Activated naive CD4-positive, alpha-beta T cell treated with anti-CD3 and anti-CD28 coated beads, Interleukin-2, amount 50 U/mL, for 16 hours (primary cell): ENCODE measurements at regions not wholly inside any gene's neighbourhood (a gene's known extent, or its start where the extent isn't known, plus 50 kb on each side); places are given as distances from the start of the nearest gene placed in this dataset.
"Not testable (repeated sequence)": the region's sequence is repeated elsewhere in the genome, so short reads cannot be mapped to it uniquely, and the experiment has no call there.

Source experiments
- DNase-seq: peaks from one replicate; pipeline ENCODE4 v3.0.0-alpha.2; 2020

DNA sequence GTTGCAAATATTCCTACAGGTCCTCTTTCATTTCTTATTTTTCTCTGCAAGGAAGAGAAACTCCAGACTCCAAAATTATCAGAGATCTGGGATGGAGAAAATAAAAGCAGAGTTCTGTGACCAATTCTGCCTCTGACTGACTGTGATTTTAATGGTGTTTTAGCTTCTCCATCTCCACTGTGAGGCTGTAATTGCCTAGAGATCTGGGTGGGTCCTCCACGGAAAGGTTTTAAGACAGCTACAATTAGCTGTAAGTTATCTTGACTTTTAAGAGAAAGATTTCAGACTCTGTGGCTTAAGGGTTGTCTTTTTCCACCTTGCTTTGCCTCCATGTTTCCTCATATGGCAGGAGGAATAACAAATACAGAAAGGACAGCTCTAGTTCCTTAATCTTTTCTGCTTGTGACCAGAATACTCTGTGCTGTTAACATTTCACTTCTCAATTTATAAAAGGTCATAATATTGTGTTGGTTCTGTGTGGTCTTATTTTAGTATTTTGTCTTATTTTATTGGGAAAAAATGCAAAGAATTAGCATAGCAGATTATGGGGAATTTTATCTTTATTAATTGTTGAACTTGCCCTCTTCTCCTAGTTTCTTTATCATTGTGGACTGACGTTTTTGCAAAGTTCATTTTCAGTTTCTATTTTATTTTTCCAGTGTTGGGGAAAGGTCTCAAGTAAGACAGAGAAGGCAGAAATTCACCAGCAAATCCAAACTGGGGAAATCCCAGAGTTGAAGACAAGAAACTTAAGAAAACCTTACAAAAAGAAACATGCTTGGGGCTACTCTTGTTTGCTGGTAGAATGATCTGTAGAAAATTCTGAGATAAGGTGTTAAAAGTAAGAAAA lies 157.9 kb downstream of the RAP2B start:
- DNase-seq, result no peak

DNA sequence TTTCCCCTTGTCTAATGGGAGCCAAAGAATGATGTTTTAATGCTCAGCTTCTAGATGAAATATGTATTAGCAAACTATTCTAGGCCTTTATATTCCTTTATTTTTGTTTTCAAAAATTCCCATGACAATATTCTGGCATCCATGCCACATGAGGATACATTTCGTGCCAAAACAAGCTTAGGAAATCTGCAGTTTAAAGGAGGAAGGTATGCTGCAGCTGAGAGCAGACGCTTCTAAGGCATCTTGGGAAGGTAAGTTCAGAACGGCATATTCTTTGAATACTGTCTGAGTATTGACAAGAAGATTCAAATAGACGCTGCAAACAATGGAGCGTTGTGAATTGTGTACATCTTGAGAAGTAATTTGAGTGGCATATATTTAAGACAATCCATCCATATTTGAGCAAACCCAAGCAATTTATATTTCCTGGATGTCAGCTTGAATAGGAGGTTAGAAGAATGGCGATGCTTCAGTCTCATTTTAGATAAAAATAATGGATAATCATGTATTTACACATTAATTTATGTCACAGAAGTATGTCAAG lies 158.6 kb downstream of the RAP2B start:
- DNase-seq, result no peak

DNA sequence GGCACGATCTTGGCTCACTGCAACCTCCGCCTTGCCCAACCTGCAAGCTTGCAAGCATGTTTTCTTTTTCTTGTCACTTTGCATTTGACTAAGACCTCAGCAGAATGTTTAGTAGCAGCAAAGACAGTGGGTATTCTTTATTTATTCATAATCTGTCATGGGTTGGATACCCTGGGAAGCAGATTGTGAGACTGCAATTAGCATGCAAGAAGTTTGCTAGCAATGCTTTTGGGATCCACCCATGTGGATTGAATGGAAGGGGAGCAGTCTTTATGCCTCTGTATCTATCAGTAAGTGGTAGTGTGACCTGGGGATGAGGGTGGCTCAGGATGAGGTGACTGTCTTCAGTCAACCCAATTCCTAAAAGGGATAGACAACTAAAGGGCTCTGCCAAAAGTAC lies 166.7 kb downstream of the RAP2B start:
- no peak for DNase-seq

DNA sequence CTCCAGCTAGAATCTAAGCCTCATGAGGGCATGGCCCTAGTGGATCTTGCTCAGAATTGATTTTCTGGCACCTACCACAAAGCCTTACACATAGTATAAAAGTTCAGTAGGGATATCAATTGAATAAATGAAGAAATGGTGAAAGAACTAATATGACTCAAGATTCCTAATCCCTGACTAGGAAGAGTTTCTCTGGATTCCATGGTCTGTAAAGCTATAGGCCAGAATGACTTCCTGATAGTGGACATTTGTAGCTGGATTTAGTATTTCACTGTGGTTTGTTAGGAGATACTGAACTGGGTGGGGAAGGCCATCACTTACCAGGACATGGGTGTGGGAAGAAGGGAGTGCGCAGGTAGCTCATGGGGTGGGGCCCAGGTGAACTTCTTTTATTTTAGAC lies 168.9 kb downstream of the RAP2B start:
- DNase-seq, result no peak

DNA sequence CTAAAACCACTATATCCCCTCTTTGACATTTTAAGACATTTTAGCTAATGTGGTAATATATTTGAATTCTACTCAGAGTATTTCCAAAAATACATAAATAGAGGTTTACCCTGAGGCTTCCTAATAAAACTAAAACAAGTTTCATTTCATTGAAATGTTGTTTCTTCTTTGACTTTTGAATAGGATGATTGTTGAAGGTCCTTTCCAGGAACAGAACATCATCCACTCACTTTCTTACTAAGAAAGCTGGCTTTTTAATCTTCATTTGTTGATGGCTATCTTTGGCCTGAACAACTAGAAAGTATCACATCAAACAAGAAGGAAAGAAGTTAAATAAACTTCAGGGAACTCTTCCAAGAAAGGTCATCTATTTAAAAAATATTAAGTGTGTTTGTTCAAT lies 169.7 kb downstream of the RAP2B start:
- no peak for DNase-seq

DNA sequence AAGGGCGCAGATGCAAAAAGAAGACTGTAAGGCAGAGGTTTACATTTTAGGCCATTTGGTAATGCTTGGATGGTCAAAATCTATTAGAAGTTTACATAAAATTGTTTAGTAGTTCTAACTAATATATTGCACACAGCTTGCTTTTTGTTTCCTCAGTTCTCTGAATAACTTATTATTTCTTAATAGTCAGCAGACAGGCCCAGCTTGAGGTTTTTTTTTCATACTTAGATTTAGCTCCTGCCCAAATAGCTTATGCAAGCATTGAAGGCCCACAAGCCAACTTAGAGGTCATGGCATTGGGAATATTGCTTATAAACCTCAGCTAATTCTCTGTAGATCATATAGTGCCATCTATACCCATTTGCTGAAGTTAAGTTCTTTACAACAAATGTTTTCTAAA lies 172.5 kb downstream of the RAP2B start:
- no peak for DNase-seq

DNA sequence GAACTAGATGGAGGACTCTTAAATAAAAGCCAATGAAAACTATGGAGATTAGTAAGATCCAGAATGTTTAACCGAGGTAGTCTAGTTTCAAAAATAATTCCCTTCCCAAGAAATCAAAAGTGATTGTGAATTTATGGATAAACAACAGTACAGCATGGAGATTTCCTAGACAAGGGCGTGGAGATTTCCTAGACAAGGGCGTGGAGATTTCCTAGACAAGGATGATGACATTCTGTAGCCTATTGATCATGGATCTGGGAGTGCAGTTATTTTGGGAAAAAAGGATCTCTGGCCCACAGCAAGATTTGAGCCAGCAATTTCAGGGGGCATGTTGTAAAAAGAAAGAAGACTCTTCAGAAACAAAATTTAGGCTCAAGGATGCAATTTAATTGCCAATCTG lies 175.3 kb downstream of the RAP2B start:
- no peak for DNase-seq

DNA sequence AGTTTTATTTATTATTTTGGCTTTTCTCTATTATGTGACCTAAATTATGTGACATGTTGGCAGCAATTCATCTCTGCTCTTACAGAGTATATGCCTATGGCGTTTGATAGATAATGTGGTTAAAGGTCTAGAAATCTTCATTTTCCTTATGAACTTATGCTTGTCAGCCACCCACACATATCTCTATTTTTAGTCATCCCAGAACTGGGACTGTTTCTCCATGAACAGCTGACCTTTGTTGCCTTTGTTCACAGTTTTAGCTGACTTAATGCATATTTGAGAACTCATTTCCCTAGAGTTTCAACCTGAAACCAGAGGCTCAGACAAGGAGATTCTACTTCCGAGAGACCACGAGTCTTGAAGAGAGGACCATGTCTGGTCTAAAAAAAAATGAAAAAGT lies 176.5 kb downstream of the RAP2B start:
- no peak for DNase-seq

DNA sequence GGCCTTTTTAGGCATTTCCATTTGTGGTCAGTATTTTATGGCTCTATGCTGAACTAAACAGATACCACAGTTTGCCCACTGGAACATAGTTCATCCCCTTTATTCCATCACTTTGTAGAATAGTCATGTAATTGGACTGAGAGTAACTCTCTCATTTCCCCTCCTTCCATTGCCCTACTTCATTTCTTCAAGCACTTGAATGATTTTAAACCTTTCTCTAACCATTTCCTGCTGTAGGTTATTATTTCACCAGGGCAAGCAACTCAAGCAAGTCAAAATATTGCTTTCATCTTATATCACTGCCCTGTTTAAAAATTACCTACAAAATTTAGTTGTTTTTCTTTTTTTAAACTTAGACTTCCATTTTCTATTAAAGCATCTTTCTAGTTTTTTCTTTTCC lies 177.0 kb downstream of the RAP2B start:
- DNase-seq, result no peak

DNA sequence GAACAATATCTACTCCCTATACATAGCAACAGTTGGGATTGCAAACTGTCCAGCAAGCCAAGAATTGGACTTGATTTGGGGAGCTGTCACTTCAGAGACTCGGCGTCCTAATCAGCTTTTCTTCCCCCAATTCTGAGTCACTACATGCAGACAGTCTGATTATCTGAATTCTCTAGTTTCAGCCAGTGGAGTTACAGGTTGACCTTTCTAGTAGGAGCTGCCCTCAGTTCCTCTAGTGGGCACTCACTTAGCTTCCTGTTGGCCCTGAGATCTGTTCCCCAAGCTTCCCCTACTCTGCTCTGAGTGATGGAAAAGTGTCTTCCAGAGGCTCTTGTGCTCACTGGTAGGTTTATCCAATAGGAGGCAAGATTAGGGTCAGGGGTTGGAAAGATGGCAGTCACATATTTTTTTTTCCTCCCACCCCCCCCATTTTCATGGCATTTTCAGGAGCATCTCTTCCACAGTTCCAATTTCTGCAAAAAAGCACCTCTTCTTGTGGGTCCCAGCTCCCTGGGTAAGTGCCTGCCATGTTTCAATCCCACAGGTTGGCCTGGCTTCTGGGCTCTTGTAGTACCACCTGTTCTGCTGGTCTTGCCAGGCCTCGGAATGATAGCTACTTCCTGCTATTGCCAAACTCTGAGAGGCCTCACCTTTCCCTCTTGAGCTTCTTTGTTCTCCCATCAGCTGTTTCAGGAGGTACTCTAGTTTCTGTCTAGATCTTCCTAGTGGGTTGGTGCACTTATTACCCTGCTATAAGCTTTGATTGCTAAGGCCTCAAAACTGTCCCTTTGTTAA lies 182.2 kb downstream of the RAP2B start:
- no peak for DNase-seq

DNA sequence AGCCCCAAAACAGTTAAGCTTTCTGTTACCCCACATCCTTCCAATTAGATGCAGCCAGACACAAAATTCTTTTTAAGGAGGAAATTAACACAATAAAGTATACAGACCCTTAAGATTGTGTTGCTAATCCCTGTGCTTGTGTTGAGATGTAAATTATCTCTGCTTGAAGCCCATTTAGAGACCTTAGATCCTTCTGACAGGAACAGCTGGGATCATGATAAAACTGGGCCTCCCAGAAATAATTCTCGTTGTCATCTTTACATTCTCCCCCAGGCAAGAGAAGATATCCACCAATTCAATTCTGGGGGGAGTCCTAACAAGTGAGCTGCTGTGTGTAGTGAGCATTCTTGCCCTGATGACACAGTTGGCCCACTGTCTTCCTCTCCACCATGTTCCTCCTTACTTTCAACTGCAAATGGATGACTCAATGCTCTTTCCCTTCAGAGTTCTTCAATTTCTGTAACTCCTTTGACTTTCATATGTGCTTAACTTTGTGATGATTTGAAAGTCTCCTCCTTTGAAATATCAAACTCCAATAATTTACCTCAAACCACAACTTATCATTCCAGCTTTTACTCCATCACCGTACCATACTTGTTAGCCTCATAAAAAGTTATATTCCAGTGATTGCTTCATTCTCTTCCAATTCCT lies 186.6 kb downstream of the RAP2B start:
- DNase-seq, result no peak

DNA sequence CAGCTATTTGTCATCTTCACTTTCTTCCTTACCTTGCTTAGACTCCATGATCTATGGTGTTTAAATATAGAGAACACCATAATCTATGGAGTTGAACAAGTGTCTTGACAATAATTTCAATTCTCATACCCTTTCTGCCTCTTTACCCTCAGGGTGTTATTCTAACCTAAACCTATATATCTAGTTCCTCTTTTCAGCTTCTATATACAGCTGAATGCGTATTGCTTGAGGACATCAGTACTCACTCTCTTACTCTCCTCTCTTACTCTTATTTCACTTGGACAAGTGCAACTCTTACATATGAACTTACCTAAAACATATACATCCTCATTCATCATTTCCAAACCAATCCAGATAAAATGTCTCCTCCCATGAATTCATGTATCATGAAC lies 187.1 kb downstream of the RAP2B start:
- no peak for DNase-seq

DNA sequence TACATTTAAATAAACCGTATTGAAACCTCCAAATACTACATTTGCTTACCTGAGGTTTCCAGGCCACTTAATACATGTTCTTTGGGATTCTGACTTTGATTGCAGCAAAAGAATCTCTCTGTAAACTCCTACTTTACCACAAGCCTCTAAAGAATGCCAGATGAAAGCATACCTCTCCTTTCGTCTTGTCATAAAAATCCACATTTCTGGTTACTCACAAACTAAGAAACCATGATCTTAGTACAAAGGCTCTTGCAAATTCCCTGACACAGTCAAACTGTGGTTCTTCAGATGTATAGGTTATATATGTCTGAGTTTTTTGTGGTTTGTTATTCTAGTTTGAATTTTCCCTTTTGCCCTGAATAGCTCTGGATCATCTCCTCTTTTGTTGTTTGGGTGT lies 188.4 kb downstream of the RAP2B start:
- DNase-seq, result no peak

DNA sequence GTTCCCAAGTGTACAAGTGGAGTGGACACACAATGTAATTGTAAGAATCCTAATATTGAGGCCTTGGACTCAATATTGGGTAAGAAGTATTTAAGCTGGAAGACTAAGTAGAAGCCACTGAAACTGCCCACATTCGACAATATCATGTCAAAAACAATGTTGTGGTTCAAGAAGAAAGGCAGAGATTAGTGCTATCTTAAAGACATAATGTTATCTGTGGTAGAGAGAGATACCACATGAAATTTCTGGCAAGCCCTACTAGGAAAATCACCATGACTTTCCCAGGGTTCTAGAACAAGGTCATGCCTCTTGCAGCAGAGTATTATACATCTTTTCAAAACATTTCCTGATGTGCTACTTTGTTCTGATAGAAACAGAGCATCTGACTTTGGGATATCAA lies 192.6 kb downstream of the RAP2B start:
- DNase-seq, result no peak

DNA sequence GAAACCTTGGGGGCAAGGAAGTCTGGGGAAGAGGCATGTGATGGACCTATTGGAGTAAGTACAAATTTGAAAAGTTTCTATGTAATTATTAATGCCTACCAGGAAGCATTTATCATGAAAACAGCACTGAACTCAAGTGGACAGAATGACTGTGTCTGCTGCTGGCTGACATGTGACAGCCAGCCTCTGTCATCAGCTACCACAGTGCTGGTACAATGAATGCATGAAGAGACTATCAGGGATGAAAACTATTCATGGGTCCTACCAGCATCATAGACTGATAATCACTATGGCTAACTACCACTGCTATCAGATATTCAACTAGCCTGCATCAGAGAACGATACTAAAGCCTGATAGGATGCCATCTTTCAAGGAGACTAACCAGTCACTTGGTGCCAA lies 193.5 kb downstream of the RAP2B start:
- DNase-seq, result no peak

DNA sequence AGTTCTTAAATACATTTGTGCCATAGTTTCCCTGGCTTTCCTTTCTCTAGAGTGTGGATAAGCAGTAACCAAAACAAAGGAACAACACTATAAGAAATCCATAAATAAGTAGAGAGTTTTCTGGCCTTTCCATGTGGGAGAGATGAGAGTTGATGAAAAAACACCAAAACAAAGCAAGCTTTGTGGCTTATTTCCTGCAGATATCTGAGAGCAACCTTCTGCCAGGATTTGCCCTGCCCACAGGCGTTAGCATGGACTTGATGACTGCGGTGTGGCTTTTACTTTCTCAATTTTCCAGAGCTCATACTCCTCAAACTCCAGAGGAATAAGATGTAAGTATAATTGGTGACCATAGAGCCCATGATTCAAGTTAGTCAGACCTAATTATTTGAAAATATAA lies 194.9 kb downstream of the RAP2B start:
- no peak for DNase-seq

DNA sequence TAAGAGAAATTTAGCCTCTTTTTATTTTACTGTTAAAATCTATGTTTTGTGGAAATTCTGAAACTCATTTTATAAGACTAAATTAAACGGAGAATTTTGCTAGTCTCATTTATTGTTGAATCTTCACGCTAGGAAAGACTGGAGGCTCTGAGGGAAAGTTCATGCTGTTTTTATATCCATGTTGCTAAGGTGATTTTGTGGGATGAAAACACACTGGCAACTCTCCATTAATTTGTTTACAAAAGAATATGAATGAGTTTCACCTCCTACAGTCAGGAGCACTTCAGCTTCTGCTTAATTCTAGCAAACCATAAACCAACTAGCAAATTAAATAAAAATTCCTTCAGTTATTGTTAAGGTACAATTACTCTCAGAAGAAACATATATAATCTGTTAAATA lies 195.4 kb downstream of the RAP2B start:
- no peak for DNase-seq

DNA sequence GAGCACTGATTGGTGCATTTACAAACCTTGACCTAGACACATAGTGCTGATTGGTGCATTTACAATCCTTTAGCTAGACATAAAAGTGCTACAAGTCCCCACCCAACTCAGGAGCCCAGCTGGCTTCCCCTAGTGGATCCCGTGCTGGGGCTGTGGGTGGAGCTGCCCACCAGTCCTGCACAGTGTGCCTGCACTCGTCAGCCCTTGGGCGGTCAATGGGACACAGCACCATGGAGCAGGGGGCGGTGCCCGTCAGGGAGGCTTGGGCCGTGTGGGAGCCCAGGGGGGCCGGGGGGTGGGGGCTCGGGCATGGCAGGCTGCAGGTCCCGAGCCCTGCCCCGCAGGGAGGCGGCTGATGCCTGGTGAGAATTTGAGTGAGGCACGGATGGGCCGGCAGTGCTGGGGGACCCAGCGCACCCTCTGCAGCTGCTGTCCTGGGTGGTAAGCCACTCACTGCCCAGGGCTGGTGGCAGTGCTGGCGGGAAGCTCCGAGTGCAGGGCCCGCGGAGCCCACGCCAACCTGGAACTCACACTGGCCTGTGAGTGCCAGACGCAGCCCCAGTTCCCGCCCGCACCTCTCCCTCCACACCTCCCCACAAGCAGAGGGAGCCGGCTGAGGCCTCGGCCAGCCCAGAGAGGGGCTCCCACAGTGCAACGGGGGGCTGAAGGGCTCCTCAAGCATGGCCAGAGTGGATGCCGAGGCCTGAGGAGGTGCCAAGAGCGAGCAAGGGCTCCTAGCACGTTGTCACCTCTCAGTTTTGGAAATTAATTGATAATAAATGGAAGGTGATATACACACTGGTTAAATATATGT lies 207.7 kb downstream of the RAP2B start:
- DNase-seq, result no peak

DNA sequence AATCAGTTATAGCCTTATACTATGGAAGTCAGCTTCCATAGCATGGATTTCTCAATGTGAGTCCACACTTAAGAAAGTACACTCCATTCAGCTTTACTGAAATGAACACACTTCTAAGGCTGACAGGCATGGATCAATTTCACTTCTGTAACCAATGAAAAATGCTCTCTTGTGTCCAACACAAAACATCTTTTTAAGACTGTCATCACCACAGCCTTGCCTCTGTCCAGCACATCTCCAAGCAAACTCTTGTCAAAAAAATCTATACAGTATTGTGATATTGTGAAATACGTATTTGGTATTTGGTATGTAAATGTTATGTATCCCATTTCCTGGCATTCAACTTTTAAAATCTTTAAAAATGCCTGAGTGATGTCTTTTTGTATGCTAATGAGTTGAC lies 208.7 kb downstream of the RAP2B start:
- no peak for DNase-seq

DNA sequence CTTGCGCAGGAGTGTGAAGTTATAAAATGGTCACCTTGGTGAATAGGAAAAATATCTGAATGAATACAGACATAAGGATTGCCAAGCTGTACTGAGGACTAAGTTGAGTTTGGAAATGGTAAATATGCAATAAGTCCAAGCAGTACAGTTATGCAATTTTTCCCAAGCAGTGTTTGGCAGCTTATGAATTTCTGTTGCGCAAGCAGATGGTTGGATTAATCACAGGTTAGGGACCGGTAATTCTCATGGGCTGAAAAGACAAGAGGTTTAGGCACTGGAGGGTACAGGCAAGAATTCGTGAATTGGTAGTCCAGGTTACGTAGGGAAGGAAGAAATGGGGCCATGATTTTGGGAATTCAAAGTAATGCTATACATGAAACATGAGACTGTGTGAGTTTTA lies 210.3 kb downstream of the RAP2B start:
- DNase-seq, result no peak

DNA sequence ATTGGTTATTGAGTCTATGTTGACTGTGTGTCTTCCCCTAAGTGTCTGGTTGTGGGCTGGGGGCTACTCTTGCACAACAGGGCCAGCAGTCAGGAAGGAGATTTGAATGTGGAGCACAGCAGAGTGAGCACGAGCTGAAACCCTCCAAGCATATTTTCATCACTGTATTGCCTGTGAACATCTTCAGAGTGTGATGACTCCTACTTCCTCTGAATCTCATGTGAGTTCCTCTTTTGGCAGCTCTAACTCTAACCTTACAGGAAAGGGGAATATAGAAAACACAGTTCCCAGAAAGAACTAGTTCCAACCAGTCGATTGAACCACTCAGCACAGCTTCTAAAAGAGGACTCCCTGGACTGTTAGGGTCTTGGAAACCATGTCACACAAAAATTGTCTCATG lies 211.6 kb downstream of the RAP2B start:
- no peak for DNase-seq

DNA sequence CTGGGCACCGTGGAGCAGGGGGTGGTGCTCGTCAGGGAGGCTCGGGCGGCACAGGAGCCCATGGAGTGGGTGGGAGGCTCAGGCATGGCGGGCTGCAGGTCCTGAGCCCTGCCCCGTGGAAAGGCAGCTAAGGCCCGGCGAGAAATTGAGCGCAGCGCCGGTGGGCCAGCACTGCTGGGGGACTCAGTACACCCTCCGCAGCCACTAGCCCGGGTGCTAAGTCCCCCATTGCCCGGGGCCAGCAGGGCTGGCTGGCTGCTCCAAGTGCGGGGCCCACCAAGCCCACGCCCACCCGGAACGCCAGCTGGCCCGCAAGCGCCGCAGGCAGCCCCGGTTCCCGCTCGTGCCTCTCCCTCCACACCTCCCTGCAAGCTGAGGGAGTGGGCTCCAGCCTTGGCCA lies 216.3 kb downstream of the RAP2B start:
- DNase-seq, result not testable (repeated sequence)

DNA sequence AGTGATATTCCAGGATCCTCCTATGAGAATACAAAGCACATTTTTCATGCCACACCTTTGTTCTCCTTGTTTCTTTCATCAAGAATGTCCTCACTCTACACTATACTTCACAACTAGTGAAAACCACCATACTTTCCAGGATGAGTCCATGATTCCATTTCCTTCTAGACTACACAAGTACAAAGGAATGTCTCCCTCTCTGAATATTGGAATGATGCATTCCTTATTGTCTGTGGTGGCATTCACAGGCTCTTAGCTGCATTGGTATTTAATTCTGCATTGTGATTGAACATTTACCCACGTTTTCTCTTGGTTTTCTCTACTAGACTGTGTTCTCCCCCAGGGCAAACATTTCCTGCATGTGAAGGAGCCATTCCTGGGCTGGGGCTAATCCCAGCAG lies 217.5 kb downstream of the RAP2B start:
- no peak for DNase-seq
